H1 (cell line): ENCODE measurements at regions not wholly inside any gene's neighbourhood (a gene's known extent, or its start where the extent isn't known, plus 50 kb on each side); places are given as distances from the start of the nearest gene placed in this dataset.

ENCODE experiments used
- CTCF ChIA-PET: fragments of 300-600 bp; sonication (Branson Sonifier 250); formaldehyde crosslinking; loops from one replicate; lab custom pipeline; 2021; ENCODE audit not compliant: partially characterized antibody; lab: Charles Lee
- POLR2A ChIA-PET: fragments of 300-600 bp; sonication (Branson Sonifier 250); formaldehyde crosslinking; loops from one replicate; lab custom pipeline; 2021; ENCODE audit warnings: inconsistent platforms; ENCODE audit not compliant: partially characterized antibody; lab: Charles Lee
- DNase-seq, 2 experiments: peaks; one replicate each; pipeline versions ENCODE4 v3.0.0 to v3.0.0-alpha.2; 2010 to 2022; ENCODE audit warnings: low spot score in 2 of 2, low read depth in 1 of 2, mixed read lengths in 1 of 2
- FAIRE-seq: peaks from 2 replicates; lab custom pipeline; 2011; peaks lifted over from hg19 to GRCh38; lab: Jason Lieb, UNC
- H2AFZ ChIP-seq: 2 replicates; pipeline ENCODE4 v1.8.1; 2012; ENCODE audit warnings: low read length, inconsistent platforms
- H2AK5ac ChIP-seq: 2 replicates; pipeline ENCODE4 v1.6.1; 2013; ENCODE audit warnings: low read depth, low read length
- H2BK120ac ChIP-seq: replicated peaks from 2 replicates; pipeline ENCODE3; 2013; ENCODE audit warnings: low read depth, low read length, inconsistent platforms
- H2BK12ac ChIP-seq: 2 replicates; pipeline ENCODE4 v1.6.1; 2013; ENCODE audit warnings: low read depth, low read length
- H2BK15ac ChIP-seq: 2 replicates; pipeline ENCODE4 v1.6.1; 2013; ENCODE audit warnings: low read length
- H2BK20ac ChIP-seq: 2 replicates; pipeline ENCODE4 v1.6.1; 2013; ENCODE audit warnings: low read length
- H2BK5ac ChIP-seq: 2 replicates; pipeline ENCODE4 v1.6.1; 2013; ENCODE audit warnings: low read depth, low read length
- H3K14ac ChIP-seq: 2 replicates; pipeline ENCODE4 v1.6.1; 2013; ENCODE audit warnings: inconsistent platforms; ENCODE audit not compliant: insufficient read length
- H3K18ac ChIP-seq: 2 replicates; pipeline ENCODE4 v1.6.1; 2013; ENCODE audit warnings: low read length; ENCODE audit errors: extremely low read depth
- H3K23ac ChIP-seq: 2 replicates; pipeline ENCODE4 v1.6.1; 2013; ENCODE audit warnings: inconsistent platforms; ENCODE audit not compliant: insufficient read length
- H3K23me2 ChIP-seq: 2 replicates; pipeline ENCODE4 v1.6.1; 2013; ENCODE audit warnings: low read depth, low read length
- H3K27ac ChIP-seq: 2 replicates; pipeline ENCODE4 v1.6.1; 2011; ENCODE audit warnings: low read depth, low read length, inconsistent platforms
- H3K27me3 ChIP-seq, 4 experiments: replicated peaks in 1 of 4; 1 replicate in 1 of 4; 2 replicates in 3 of 4; pipeline versions ENCODE4 v1.6.1 to v1.8.1; 2011 to 2013; ENCODE audit warnings: low read length in 3 of 4, mild to moderate bottlenecking in 3 of 4, inconsistent platforms in 2 of 4, mixed read lengths in 2 of 4, moderate library complexity in 1 of 4; ENCODE audit not compliant: control insufficient read depth in 3 of 4, insufficient read depth in 3 of 4; ENCODE audit errors: extremely low read depth in 1 of 4
- H3K36me3 ChIP-seq, 4 experiments: 2 replicates each; pipeline versions ENCODE4 v1.6.1 to v1.8.1; 2011 to 2013; ENCODE audit warnings: mild to moderate bottlenecking in 4 of 4, low read length in 3 of 4, moderate library complexity in 2 of 4, control low read depth in 1 of 4, inconsistent platforms in 1 of 4; ENCODE audit not compliant: insufficient read depth in 4 of 4, control insufficient read depth in 2 of 4
- H3K4ac ChIP-seq: replicated peaks from 2 replicates; pipeline ENCODE3; 2013; ENCODE audit warnings: low read length, low read depth, mixed read lengths, inconsistent platforms; ENCODE audit not compliant: insufficient read length
- H3K4me1 ChIP-seq, 4 experiments: replicated peaks in 1 of 4; 1 replicate in 1 of 4; 2 replicates in 3 of 4; pipeline versions ENCODE4 v1.6.1 to v1.8.1; 2011 to 2013; ENCODE audit warnings: low read length in 3 of 4, inconsistent platforms in 2 of 4, mixed read lengths in 1 of 4; ENCODE audit not compliant: insufficient read depth in 4 of 4, control insufficient read depth in 3 of 4
- H3K4me2 ChIP-seq, 2 experiments: 2 replicates each; pipeline versions ENCODE4 v1.6.1 to v1.8.1; 2011 to 2013; ENCODE audit warnings: low read depth in 2 of 2, low read length in 2 of 2, control low read depth in 1 of 2, inconsistent platforms in 1 of 2, mild to moderate bottlenecking in 1 of 2; ENCODE audit not compliant: insufficient read depth in 1 of 2
- H3K4me3 ChIP-seq, 4 experiments: fragments of 200-600, 300-600 bp in 1 of 4; sonication (generic), shearing (Covaris generic), sonication (Bioruptor Twin) in 1 of 4; 2 replicates each; pipeline versions ENCODE4 v1.5.1 to v1.8.1; 2011 to 2016; ENCODE audit warnings: low read length in 4 of 4, low read depth in 3 of 4, control low read depth in 2 of 4, inconsistent platforms in 2 of 4, mild to moderate bottlenecking in 2 of 4, mixed read lengths in 1 of 4, moderate library complexity in 1 of 4; ENCODE audit not compliant: insufficient read depth in 2 of 4; ENCODE audit errors: extremely low read depth in 1 of 4
- H3K56ac ChIP-seq: replicated peaks from 2 replicates; pipeline ENCODE3; 2013; ENCODE audit warnings: low read depth, mild to moderate bottlenecking, mixed read lengths, low read length, inconsistent platforms; ENCODE audit not compliant: insufficient read length
- H3K79me1 ChIP-seq: 2 replicates; pipeline ENCODE4 v1.6.1; 2013; ENCODE audit warnings: low read depth, low read length, control low read depth
- H3K79me2 ChIP-seq, 2 experiments: 2 replicates each; pipeline versions ENCODE4 v1.6.1 to v1.8.1; 2012 to 2013; ENCODE audit warnings: low read length in 2 of 2, mild to moderate bottlenecking in 2 of 2, inconsistent platforms in 1 of 2; ENCODE audit not compliant: insufficient read depth in 2 of 2, control insufficient read depth in 1 of 2
- H3K9ac ChIP-seq, 4 experiments: replicated peaks in 1 of 4; 1 replicate in 1 of 4; 2 replicates in 3 of 4; pipeline versions ENCODE4 v1.6.1 to v1.8.1; 2011 to 2013; ENCODE audit warnings: low read depth in 3 of 4, low read length in 3 of 4, control low read depth in 2 of 4, mild to moderate bottlenecking in 2 of 4, moderate library complexity in 2 of 4, inconsistent platforms in 1 of 4; ENCODE audit errors: extremely low read depth in 1 of 4
- H3K9me3 ChIP-seq, 2 experiments: 2 replicates each; pipeline versions ENCODE4 v1.6.1 to v1.8.1; 2012 to 2013; ENCODE audit warnings: mild to moderate bottlenecking in 2 of 2, moderate library complexity in 2 of 2, control low read depth in 1 of 2, inconsistent platforms in 1 of 2, low read depth in 1 of 2, low read length in 1 of 2, mixed read lengths in 1 of 2; ENCODE audit not compliant: insufficient read depth in 2 of 2
- H4K20me1 ChIP-seq, 2 experiments: replicated peaks in 1 of 2; 2 replicates each; pipeline versions ENCODE3 to v1.8.1; 2011 to 2013; ENCODE audit warnings: inconsistent platforms in 2 of 2, low read length in 2 of 2, mild to moderate bottlenecking in 1 of 2; ENCODE audit not compliant: insufficient read depth in 2 of 2, control insufficient read depth in 1 of 2
- H4K5ac ChIP-seq: 2 replicates; pipeline ENCODE4 v1.6.1; 2013; ENCODE audit warnings: low read length, low read depth, mixed read lengths, inconsistent platforms; ENCODE audit not compliant: insufficient read length
- H4K8ac ChIP-seq: 2 replicates; pipeline ENCODE4 v1.8.0; 2013; ENCODE audit warnings: mild to moderate bottlenecking, moderate library complexity, low read length, inconsistent platforms; ENCODE audit not compliant: insufficient read depth; ENCODE audit errors: extremely low read depth
- H4K91ac ChIP-seq: replicated peaks from 2 replicates; pipeline ENCODE3; 2013; ENCODE audit warnings: low read length, mixed read lengths, inconsistent platforms; ENCODE audit not compliant: insufficient read length
- RFX5 ChIP-seq: IDR thresholded peaks from 2 replicates; pipeline ENCODE4 v1.6.1; 2011; ENCODE audit warnings: low read depth, low read length, improper control_type of control experiment, borderline replicate concordance
- RNF2 ChIP-seq: fragments of 200-900, 300-1000 bp; sonication (generic); IDR thresholded peaks from 2 replicates; pipeline ENCODE4 v1.7.1; 2016; ENCODE audit warnings: borderline replicate concordance, low read depth, mild to moderate bottlenecking, antibody characterized with exemption, low read length; ENCODE audit not compliant: poor library complexity, severe bottlenecking; ENCODE audit errors: missing control alignments
- SAP30 ChIP-seq: fragments of 300-600 bp; sonication (generic); IDR thresholded peaks from 2 replicates; pipeline ENCODE4 v1.7.1; 2012; ENCODE audit warnings: low read length, moderate library complexity, mild to moderate bottlenecking, inconsistent platforms; ENCODE audit not compliant: insufficient read depth, insufficient replicate concordance
- SRF ChIP-seq: IDR thresholded peaks from 2 replicates; pipeline ENCODE4 v1.6.1; 2011; ENCODE audit warnings: mild to moderate bottlenecking, low read depth, low read length, moderate library complexity
- WGBS, 2 experiments: shearing (Covaris generic) in 1 of 2; methylation state at CpG; one replicate each; pipeline versions ENCODE4 v1.1.6 to v1.1.7; 2013 to 2015; ENCODE audit warnings: low lambda C conversion rate in 2 of 2, mixed read lengths in 2 of 2, inconsistent platforms in 1 of 2, low coverage in 1 of 2, missing lambda C conversion rate in 1 of 2; ENCODE audit not compliant: insufficient replicate concordance in 2 of 2, insufficient coverage in 1 of 2, insufficient read length in 1 of 2; ENCODE audit errors: extremely low coverage in 1 of 2, missing lambda C conversion rate in 1 of 2; 5-methylcytosine and 5-hydroxymethylcytosine counted together

DNA sequence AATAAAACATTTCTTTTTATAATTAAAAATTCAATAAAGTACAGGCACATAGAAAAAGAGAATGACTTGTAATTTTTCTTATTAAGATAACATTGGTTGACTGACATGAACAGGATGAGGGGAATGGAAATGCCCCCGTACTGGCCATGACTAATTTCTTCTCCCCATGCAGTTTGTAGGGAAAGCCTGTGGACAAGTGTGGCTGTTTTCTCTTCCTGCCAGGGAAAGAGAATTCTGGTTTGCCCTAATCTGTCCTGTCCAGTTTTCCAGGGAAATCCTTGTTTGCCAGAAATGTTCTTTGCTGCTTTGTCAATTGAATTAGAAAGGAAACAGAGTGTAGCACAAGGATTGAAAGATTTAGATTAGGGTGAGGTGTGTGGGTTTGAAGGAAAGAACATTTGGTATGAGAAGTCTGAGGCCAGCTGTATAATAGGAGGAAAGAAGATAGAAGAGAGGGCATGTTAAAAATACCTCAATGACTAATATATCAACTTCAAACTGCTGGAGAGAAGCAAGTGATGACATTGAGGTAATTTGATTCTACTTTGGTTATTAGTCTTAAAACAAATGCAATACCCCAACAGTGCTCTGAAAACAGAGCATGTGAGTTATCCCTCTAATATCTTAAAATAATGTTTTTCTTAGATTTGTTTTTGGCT is 593.9 kb upstream of the ZNF804A start:
- Histone ChIP-seq H3K4me3 (no peak overlapping the region), H3K4me1 (no peaks in the 10 kb centered on the region), H2BK15ac (no peak overlapping the region), H3K9me3 (no peaks in the 10 kb centered on the region), H3K18ac (no peak overlapping the region), H3K23me2 (no peaks in the 10 kb centered on the region), H3K4ac (no peak overlapping the region), H4K5ac (no peak overlapping the region), H2BK12ac (no peak overlapping the region), H3K23ac (no peak overlapping the region), H3K79me2 (no peaks in the 10 kb centered on the region), H3K14ac (no peak overlapping the region), H3K27me3 (no peaks in the 10 kb centered on the region), H2AK5ac (no peak overlapping the region), H3K56ac (no peak overlapping the region), H2AFZ (no peak overlapping the region; the same call in 1 of the 2 replicates), H2BK120ac (no peak overlapping the region), H2BK20ac (no peak overlapping the region), H3K27ac (no peak overlapping the region), H3K4me2 (no peak overlapping the region), H3K79me1 (no peaks in the 10 kb centered on the region), H4K91ac (no peak overlapping the region), H4K20me1 (no peaks in the 10 kb centered on the region), H3K9ac (no peak overlapping the region), H2BK5ac (no peak overlapping the region), H4K8ac (no peak overlapping the region), H3K36me3 (no peaks in the 10 kb centered on the region)
- DNase-seq (no peak), FAIRE-seq (no peak)
- ChIA-PET POLR2A (no interaction called here), CTCF (no interaction called here)
- TF ChIP-seq RNF2 (no peak), RFX5 (no peak), SRF (no peak), SAP30 (no peak)
- 100% methylated on average over 1 of the region's 1 CpG; no CpG with 5 or more reads in 1 of the 2 experiments for WGBS, 2 experiments
